GM18498 (cell line): ENCODE measurements at regions not wholly inside any gene's neighbourhood (a gene's known extent, or its start where the extent isn't known, plus 50 kb on each side); places are given as distances from the start of the nearest gene placed in this dataset.

ENCODE experiments used
- ATAC-seq: cut with Tn5 transposase; IDR thresholded peaks from one replicate; pipeline ENCODE4 v1.9.1; 2021; ENCODE audit warnings: mild to moderate bottlenecking, moderate library complexity; ENCODE audit not compliant: unreplicated experiment

- no peak for ATAC-seq
These were observed 424.9 kb upstream of the IRX4 start for GRCh38 chr5:2307631-2308030.

- no peak for ATAC-seq
These were observed 424.0 kb upstream of the IRX4 start for GRCh38 chr5:2306711-2307110.

GRCh38 chr5:2303431-2304100 lies 420.8 kb upstream of the IRX4 start:
- no peak for ATAC-seq

- no peak for ATAC-seq
These were observed 419.4 kb upstream of the IRX4 start for GRCh38 chr5:2302169-2302568.

GRCh38 chr5:2300861-2301574 lies 418.3 kb upstream of the IRX4 start:
- no peak for ATAC-seq

- ATAC-seq, result no peak
These were observed 417.7 kb upstream of the IRX4 start for GRCh38 chr5:2300421-2300820.

GRCh38 chr5:2299388-2300220 lies 416.9 kb upstream of the IRX4 start:
- ATAC-seq, result no peak

GRCh38 chr5:2298781-2299180 lies 416.1 kb upstream of the IRX4 start:
- no peak for ATAC-seq

- ATAC-seq, result no peak
These were observed 415.3 kb upstream of the IRX4 start for GRCh38 chr5:2297991-2298390.

- ATAC-seq, result no peak
These were observed 412.8 kb upstream of the IRX4 start for GRCh38 chr5:2295476-2295875.

GRCh38 chr5:2293906-2294305 lies 411.2 kb upstream of the IRX4 start:
- ATAC-seq, result no peak

- no peak for ATAC-seq
These were observed 408.6 kb upstream of the IRX4 start for GRCh38 chr5:2291146-2291840.

GRCh38 chr5:2289380-2289779 lies 406.7 kb upstream of the IRX4 start:
- no peak for ATAC-seq

- ATAC-seq, result no peak
These were observed 406.2 kb upstream of the IRX4 start for GRCh38 chr5:2288968-2289367.

GRCh38 chr5:2288466-2288865 lies 405.7 kb upstream of the IRX4 start:
- no peak for ATAC-seq

GRCh38 chr5:2286250-2286649 lies 403.5 kb upstream of the IRX4 start:
- no peak for ATAC-seq

GRCh38 chr5:2284678-2285077 lies 402.0 kb upstream of the IRX4 start:
- ATAC-seq, result no peak

- ATAC-seq, result no peak
These were observed 400.8 kb upstream of the IRX4 start for GRCh38 chr5:2283481-2284045.

GRCh38 chr5:2282893-2283292 lies 400.2 kb upstream of the IRX4 start:
- no peak for ATAC-seq

- no peak for ATAC-seq
These were observed 399.4 kb upstream of the IRX4 start for GRCh38 chr5:2282034-2282690.
